Ishikawa (cell line): ENCODE measurements at regions not wholly inside any gene's neighbourhood (a gene's known extent, or its start where the extent isn't known, plus 50 kb on each side); places are given as distances from the start of the nearest gene placed in this dataset.

Source experiments
- CEBPB ChIP-seq: IDR thresholded peaks from 2 replicates; pipeline ENCODE4 v1.6.1; 2012
- CREB1 ChIP-seq: IDR thresholded peaks from 2 replicates; pipeline ENCODE4 v1.6.1; 2012; ENCODE audit warnings: low read depth
- EP300 ChIP-seq: IDR thresholded peaks from 2 replicates; pipeline ENCODE4 v1.6.1; 2012; ENCODE audit warnings: borderline replicate concordance
- FOXM1 ChIP-seq: IDR thresholded peaks from 2 replicates; pipeline ENCODE4 v1.6.1; 2012; ENCODE audit warnings: low read depth, borderline replicate concordance
- MAX ChIP-seq: IDR thresholded peaks from 2 replicates; pipeline ENCODE4 v1.6.1; 2012
- NFIC ChIP-seq: IDR thresholded peaks from 2 replicates; pipeline ENCODE4 v1.6.1; 2012
- RAD21 ChIP-seq: IDR thresholded peaks from 2 replicates; pipeline ENCODE4 v1.6.1; 2012; ENCODE audit warnings: low read depth
- REST ChIP-seq: IDR thresholded peaks from 2 replicates; pipeline ENCODE4 v1.6.1; 2012; ENCODE audit warnings: low read depth, mild to moderate bottlenecking
- TAF1 ChIP-seq: IDR thresholded peaks from 2 replicates; pipeline ENCODE4 v1.6.1; 2012; ENCODE audit warnings: low read depth, mild to moderate bottlenecking
- YY1 ChIP-seq: IDR thresholded peaks from 2 replicates; pipeline ENCODE4 v1.6.1; 2012; ENCODE audit warnings: low read depth

- TF ChIP-seq FOXM1 (no peak), CREB1 (no peak), EP300 (no peak), RAD21 (no peak), MAX (no peak), NFIC (no peak), TAF1 (no peak), REST (no peak), CEBPB (no peak), YY1 (no peak)
Observed at GRCh38 chr2:220057916-220058315, 430.5 kb downstream of the SLC4A3 start.
